ENCODE measurements at regions not wholly inside any gene's neighbourhood (a gene's known extent, or its start where the extent isn't known, plus 50 kb on each side); places are given as distances from the start of the nearest gene placed in this dataset.

DNA sequence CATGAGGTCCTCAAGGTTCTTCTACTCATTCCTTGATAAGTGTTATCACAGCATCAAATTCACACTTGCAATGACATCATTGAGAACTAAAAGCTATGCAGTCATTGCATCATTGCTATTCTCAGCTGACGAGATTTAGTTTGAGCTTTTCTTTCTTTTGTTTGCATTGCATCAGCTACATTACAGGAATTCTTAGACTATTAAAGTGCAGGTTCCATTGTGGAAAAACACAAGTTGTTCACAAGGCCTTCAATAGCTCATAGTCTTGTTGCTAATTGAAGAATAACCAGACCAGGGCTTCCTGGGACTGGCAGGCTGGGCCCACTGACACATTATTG, 139.3 kb downstream of the CXCL12 start:
- no peak for DNase-seq (ENCODE audit: low spot score)
- ATAC-seq, result no peak

DNA sequence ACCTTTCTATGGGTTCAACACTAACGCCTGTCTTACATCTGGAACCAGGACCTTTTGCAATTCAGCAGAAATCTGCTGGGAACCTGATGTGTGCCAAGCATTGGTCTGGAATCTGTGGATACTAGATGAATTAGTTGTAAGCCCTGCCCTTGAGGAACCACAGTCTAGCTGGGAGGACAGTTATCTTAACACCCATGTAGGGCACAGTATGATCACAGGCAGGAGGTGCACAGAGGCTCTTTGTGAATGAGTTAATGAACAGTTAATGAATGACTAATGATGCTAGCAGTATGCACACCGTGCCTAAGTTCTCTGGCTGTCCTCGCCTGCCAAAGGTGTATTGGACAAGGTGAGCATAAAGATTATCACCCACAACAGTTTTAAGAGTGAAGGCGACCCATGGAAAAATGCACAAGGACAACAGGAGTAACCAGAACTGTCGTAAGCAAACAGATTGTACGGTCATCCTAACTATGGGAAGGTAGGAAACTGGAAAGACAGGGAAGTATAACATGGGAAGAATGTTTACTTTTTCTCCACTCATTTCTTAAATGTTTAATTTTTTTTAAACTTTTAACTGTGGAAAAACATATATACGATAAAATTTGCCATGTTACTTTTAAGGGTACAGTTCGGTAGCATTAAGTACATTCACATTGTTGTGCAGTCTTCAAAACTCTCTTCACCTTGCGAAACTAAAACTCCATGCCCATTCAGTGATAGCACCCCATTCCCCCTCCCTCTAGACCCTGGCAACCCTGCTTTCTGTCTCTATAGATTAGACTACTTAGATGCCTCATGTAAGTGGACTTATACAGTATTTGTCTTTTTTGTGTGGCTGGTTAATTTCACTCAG, 139.9 kb downstream of the CXCL12 start:
- no peak for ATAC-seq
- DNase-seq (ENCODE audit: low spot score), result no peak

DNA sequence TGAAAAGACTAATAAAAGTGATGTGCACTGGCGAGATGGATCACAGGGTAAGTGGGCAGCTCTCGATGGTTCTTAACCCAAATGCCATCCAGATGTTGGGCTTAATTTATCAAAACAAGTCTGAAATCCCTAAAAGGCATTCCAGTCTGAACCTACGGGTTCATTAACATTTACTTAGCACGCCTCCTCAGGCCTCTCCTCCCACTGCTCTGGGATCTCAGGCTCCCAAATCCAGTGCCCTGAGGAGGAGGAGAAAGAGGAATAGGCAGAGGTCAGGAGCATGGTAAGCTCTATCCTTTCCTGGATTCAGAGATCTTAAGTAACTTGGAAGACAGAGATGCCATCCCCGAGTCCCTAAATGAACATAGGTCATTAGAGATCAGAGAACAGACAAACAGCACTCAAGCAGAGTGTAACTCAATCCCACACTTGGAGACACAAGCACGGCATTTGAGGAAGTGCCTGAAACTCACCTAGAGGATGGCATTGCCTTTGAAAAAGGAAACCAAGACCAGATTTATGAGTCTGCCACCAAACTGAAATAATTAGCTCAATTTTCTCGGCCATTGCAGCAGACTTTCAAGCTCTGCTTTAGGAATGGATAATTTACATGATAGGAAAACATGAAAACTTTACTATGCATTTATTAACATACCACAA, 140.9 kb downstream of the CXCL12 start:
- ATAC-seq (no peak), DNase-seq (ENCODE audit: low spot score) (no peak)

DNA sequence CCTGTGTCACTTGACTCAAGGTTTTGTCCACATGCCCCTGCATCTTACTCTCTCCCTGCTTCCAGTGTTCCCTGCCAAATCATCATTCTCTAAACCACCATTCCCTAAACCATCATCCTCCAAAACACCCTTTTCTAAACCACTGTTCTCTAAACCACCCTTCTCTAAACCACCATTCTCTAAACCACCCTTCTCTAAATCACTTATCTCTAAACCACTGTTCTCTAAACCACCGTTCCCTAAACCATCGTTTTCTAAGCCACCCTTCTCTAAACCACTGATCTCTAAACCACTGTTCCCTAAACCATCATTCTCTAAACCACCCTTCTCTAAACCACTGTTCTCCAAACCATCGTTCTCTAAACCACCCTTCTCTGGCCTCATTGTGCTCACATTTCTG, 142.1 kb downstream of the CXCL12 start:
- DNase-seq (ENCODE audit: low spot score) (no peak), ATAC-seq (no peak)

DNA sequence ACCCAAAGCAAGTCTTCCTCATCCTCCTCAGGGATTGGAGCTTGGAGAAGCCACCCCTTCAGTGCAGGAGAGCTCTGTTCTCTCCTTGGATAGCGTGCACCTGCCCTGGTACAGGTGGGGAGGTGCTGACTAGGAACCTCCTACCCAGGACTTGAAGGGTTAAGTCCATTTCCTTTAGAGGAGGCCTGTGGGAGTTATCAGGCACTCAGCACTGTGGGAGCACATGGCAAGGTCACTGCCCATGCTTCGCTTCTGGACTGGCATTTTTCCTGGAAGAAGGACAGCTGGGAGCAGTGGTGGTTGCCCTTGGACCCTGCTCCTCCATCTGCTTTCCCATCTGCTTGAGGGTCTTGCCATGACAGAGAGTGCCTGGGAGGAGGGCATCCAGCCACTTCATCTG, 142.8 kb downstream of the CXCL12 start:
- ATAC-seq (no peak), DNase-seq (ENCODE audit: low spot score) (no peak)

DNA sequence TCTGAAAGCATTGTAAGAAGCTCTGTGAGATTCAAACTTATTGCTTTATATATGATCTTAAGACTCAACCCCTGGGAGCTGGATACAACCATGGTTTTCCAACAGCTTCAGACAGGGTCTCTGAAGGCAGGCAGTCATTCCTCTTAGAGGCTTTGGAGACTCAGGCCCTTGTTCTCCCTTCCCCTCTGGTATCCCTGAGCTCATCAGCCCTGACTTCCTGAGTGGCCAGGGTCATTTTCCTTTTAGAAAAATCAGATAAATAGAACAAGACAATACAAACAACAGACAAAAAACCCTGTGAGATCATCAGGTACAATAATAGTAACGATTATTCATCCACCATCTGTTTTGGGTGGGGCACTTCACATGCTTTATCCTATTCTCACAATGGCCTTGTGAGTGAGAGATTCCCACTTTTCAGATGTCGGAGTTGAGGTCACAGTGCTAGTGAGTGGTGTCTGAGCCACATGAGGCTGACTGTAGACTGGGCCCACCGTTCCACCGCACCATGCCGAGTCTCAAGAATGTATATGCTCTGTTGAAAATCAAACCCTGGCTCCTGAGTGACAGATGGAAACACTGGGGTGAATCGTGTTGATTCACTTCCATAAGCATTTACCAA, 144.2 kb downstream of the CXCL12 start:
- no peak for ATAC-seq
- DNase-seq (ENCODE audit: low spot score), result no peak

DNA sequence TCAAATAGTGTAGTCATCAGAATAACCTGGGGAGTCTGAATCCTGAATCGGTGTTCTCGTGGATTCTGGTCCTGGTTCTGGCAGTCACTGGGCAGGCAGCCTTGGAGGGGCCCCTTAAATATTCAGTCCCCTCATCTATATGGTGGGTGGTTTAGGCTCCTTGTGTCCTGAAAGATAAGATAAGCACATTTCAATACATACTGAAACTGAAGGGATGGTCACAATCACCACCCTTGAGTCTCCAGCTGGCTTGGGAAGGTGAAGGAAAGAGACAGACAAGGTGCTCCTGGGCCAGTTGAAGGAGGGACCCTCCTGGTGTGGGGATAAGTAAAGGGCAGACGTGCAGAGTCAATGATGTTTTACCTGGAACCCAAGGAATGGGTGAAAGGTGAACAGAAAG, 146.7 kb downstream of the CXCL12 start:
- no peak for ATAC-seq
- no peak for DNase-seq (ENCODE audit: low spot score)

DNA sequence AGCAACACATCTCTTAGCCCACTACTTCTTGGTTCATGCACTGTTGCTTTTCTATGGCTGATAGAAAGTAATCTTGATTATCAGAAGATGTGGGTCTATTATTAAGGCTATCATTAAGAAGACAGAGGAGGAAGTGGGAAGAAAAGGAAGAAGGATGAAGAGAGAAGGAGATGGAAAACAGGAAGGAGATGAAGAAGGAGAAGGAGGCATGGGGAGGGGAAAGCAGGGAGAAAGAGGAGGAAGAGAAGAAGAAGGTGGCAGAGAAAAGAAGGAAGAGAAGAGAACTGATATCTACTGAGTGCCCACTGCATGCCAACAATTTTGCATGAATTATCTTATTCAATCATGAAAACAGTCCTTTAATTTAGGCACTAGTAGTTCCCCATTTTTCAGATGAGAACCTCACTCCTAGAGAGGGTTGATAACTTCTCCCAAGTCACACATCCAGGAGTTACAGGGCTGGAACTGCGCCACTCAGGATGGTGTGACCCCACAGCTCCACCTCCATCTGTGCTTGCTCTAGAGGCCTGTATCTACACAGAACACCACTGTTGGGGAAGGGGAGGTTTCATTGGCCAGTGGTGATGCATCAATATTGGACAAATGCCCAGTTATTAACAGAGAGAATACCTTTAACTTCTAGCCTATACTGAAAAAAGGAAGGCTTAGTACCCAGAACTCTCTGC, 147.4 kb downstream of the CXCL12 start:
- ATAC-seq (no peak), DNase-seq (ENCODE audit: low spot score) (no peak)

DNA sequence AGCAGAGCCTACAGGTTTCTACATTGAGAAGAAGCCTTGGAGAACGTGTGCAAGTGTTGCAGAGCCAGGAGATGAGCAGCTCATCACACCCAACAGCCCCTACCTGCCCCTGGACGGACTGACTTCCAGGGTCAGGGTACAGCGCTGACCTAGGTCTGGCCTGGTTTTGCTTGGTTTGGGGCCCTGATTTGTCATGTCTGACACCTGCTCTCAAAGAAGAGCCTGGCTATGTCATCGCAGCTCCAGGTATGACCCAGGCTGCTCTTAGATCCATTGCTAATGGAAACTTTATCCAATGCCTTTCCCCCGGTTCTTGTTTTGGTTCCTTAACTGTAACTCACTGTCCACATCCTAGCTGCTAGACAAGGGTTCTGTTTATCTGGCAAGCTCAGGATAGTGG, 149.5 kb downstream of the CXCL12 start:
- DNase-seq (ENCODE audit: low spot score) (no peak), ATAC-seq (no peak)

DNA sequence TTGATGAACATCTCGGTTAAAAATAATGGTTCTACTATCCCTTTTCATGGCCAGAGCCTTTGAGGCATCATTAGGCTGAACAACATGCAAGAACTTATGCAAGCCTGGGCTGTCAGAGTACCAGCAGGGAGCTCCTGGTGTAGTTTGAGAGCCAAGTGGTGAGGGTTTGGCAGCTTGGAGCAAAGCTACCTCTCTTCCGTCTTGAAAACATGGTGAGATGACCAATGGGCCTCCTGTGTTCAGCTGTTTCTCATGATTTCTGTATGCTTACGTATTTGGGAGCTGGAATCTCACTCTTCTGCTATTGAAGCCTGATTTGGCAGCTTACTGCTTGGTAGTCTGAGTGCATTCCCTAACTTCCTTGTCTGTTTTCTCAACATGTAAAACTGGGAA, 150.4 kb downstream of the CXCL12 start:
- ATAC-seq, result no peak
- DNase-seq (ENCODE audit: low spot score), result no peak

DNA sequence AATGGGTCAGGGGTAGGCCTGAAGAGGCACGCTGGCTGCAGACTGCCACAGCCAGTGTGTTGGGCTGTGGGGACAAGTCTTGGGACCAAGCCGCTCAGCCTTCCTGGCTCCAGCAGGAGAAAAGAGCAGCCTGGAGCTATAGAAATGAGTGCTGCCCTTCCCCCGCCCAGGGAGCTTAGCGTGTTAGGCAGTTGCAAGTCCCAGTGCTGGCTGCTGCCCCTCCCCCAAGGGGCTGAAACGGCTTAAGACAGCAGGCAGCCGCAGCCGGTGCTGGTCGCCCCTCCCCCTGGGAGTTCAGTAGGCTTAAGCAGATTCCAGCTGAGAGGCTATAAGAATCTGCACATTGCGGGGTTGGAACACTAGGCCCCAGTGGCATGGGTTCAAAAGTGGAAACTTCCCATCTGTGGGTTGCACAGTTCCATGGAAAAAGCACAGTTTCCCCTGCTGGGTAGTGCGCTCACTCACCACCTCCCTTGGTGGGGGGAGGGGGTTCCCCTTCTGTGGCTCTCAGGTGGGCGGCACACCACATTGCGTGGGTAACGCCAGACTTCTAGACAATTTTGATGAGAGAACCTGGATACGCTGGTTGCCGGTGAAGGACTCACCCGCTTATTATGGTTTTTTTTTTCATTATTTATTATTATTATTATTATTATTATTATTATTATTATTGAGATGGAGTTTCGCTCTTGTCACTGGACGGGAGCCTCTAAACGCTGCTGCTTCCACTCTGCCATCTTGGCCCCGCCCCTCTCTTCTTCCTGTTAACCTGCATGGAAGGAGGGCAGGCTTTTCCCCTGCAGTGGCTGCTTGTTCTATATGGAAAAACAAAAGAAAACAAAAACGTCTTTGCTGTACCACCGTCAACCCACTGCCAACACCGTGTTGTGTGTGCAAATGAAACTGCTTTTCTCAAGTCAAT, 151.1 kb downstream of the CXCL12 start:
- DNase-seq (ENCODE audit: low spot score), result no peak

DNA sequence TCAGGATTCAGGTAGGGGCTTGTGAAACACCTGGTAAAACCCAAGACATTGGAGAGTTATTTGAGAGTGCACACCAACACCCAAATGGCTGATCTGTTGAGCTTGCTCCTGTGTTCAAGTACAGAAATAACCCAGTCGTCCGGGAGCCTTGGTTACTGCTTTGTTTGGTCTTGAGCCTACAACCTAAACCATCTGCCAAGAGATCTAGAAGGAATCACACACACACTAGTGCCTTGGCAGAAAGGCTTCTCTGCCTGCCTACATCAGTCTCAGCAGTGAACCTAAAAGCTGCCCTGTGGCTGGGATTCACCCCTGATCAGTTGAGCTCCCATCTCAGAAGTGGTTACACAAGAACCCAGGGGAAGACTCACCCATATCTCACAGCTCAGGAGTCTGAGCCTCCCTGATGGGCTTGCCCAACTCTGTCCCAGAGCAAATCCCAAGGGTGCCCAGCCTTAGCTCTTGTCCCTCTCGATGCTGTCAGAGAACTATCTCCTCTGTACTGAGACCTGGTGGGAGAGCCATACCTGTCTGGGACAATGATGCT, 167.6 kb downstream of the CXCL12 start:
- no peak for DNase-seq (ENCODE audit: low spot score)
- no peak for ATAC-seq

More for the DNA sequence above, 151.1 kb downstream of the CXCL12 start:
- no peak for ATAC-seq

DNA sequence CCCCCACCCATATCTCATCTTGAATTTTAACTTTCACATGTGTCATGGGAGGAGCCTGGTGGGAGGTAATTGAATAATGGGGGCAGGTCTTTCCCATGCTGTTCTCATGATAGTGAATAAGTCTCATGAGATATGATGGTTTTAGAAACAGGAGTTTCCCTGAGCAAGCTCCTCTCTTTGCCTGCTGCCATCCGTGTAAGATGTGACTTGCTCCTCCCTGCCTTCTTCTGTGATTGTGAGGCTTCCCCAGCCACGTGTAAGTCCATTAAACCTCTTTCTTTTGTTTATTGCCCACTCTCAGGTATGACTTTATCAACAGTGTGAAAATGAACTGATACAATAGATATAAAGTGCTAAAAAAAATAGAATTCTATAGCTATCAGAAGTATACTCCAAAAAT, 168.8 kb downstream of the CXCL12 start:
- DNase-seq (ENCODE audit: low spot score), result no peak
- no peak for ATAC-seq

DNA sequence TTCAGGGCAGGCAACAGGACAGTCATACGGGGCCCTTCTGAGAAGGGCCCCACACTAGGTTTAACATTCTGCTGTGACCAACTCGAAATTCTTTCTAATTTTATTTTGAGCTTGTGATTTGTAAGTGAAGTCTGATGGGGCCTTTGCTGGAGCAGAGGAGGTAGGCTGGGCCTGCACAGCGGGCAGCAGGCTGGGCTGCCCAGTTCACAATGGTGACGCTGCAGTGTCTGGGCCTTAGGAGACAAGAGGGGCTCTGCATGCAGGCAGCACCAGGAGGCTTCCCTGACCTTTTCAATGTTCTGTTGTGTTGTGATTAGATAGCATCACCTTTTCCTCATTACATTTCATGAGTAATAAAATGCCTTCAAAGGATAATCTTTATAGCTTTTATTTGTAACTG, 175.1 kb downstream of the CXCL12 start:
- no peak for DNase-seq (ENCODE audit: low spot score)

DNA sequence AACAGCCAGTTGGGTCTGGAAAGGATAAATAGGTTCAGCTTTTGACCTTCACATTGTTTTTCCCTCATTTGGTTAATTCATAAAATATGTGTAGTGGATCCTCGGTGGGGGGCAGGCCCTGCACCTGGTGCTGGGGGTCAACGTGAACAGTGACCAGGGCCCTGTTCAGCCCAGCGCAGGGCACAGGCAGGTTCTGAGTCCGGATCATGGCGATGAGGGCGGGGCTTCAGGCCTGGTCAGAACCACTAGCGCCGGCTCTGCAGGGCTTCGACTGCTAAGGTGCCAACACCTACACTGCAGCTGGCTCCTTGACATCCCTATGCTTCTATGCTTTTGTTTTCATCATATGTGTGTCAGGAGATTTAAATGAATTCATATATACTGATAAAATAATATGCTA, 177.7 kb downstream of the CXCL12 start:
- ATAC-seq, result no peak
- DNase-seq (ENCODE audit: low spot score), result no peak

More for the DNA sequence above, 175.1 kb downstream of the CXCL12 start:
- no peak for ATAC-seq

DNA sequence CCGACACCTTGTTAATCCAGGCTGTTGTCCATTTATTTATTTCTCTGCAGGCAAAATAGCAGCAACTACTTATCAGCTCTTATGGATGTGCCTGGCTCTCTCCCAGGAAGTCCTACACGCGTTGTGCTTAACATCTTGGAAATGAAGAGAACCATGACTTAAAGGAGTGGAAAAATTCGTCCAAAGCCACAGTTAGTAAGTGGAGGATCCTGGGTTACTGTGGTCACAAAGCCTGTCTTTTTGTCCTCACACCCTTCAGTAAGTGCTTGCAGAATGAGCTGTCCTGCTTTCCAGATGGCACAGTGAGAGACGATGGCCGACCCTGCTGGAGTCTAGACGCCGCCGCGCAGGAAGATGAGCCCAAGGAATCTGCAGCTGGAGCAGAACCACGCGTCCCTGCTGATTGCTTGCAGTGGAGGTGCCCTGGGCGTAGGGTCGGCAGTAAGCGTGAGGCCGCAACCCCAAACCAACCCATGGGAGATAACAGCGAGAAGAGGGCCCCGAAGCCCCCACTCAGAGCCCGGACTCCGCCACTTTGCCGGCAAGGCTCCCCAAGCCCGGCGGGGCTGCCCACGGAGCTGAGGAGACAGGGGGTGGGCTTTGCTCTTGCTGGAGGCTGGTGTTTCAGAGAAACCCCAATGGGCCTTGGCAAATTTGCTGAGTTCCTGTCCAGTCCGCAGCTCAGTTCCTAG, 178.6 kb downstream of the CXCL12 start:
- no peak for DNase-seq (ENCODE audit: low spot score)
- ATAC-seq, result no peak

DNA sequence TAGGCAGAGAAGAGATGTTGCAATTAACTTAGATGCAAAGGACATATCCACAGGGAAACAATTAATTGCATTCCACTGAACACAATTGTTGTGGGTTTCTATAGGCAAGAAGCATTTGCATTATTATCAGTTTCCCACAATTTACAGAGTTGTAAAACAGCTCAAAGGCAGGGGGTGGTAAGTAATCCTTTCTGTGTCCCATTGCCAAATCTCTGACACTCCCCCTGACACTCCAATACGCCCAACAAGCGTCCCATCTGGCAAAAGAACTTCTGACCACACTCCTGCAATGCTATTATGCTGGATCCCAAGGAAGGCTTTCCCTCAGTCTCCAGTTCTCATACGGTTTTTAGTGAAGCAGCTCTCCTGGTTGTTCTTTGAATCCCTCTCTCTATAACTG, 179.8 kb downstream of the CXCL12 start:
- no peak for ATAC-seq
- no peak for DNase-seq (ENCODE audit: low spot score)

DNA sequence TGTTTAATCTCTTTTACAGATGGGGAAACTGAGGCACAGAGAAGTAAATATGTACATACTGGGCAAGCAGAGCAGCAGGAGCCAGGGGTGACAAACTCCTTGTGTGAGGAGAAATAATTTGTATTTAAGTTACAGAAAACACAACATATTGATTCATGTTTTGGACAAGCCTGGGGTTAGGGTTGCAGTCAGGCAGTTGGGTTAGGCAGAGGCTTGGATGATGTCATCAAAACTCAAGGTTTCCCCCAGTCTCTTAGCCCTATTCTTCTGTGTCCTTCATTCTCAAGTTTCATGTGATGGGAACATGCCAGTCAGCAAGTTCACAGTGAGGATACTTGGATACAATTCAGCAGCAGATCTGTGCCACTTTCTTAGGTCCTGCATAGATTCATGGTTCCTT, 181.4 kb downstream of the CXCL12 start:
- DNase-seq (ENCODE audit: low spot score), result no peak

DNA sequence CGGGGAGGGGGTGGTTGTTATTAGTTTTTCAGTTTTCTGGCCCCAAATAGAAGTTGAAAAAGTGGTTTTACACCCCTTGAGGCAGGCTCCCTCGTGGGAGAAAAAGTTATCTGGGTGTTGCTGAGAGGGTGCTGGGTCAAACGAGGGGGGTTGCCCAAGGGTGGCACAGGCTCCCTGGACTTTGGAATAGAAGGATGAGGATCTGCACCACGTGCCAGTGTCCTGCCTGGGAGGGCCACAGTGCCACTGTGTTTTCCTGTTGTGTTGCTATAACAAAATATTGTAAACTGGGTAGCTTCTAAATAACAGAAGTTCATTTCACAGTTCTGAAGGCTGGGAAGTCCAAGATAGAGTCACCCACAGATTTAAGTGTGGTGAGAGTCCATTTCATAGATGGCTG, 181.9 kb downstream of the CXCL12 start:
- no peak for DNase-seq (ENCODE audit: low spot score)
- ATAC-seq, result no peak

More for the DNA sequence above, 181.4 kb downstream of the CXCL12 start:
- ATAC-seq, result no peak

DNA sequence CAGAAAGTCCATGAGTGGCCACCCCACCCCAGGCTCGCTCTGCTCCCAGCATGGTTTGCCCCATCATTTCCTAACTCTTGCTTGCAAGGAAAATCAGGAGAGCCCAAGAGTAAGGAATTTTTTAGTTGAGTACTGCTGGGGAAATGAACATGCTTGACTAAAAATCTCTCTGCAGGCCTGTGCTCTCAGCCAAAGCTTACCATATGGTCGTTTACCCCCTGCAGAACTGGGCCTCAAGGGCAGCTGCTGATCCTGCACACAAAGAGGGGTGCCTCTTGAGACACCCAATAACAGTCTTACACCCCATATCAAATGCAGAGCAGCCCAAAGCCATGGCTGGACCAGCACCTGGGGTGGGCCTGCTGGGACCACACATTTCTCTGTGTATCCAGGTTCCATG, 183.2 kb downstream of the CXCL12 start:
- ATAC-seq, result no peak
- DNase-seq (ENCODE audit: low spot score), result no peak

Measured in left lobe of liver (tissue), 2 donors.